ENCODE measurements at regions not wholly inside any gene's neighbourhood (a gene's known extent, or its start where the extent isn't known, plus 50 kb on each side); places are given as distances from the start of the nearest gene placed in this dataset.

- H3K27ac ChIP-seq = no peak overlapping the region
- no peaks in the 10 kb centered on the region for H3K27me3 ChIP-seq (replicated peaks; ENCODE audit: insufficient read depth)
- H3K4me1 ChIP-seq (replicated peaks) = no peaks in the 10 kb centered on the region
- intact Hi-C loops (cut with DNase I) = no loop called here
- H3K4me3 ChIP-seq = no peak overlapping the region
- no peaks in the 10 kb centered on the region for H3K9me3 ChIP-seq
- WGBS = 88% methylated on average over 9 of the region's 9 CpGs
- no peaks in the 10 kb centered on the region for H3K36me3 ChIP-seq
- no peak for DNase-seq (ENCODE audit: low spot score)
- TF ChIP-seq CTCF (IDR thresholded peaks at IDR 0.05) (no peak), POLR2A (IDR thresholded peaks at IDR 0.05) (no peak), POLR2AphosphoS5 (IDR thresholded peaks at IDR 0.05) (no peak)
These were observed 67.5 kb upstream of the IGFBP3 start for GRCh38 chr7:45988405-45989057.

DNA sequence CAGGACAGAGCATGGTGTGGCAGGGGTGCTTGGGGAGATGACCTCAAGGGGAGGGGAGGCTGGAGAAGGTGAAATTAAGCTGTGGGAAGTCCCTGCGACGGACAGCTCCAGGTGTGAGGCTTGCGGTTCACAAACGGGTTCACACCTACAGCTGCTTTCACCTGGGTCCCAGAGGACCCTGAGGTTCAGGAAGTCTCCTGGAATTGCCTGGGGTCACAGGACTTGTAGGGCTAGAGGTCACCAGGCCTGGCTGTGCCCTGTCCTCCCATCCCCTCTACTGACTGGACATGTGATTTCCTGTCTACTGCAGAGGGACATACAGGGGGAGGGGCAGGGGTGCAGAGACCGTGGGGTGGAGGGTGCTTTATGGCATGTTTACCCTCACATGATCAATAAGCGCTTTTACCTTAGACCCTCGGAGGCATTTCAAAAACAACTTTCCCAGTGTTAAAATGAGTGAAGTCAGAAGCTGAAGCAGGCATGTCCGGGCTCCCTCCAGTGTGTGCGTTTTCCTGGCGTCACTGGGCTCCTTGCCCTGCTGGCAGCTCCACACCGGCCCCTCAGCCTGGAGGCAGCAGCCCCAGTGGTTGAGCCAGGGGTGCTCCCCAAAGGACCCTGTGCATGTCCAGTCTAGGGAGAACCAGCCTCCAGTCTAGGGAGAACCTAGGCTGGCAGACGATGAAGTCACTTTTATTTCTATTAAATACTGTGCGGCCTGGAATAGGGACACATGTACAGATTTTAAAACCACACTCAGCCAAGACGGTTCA is 66.6 kb upstream of the IGFBP3 start:
- Histone ChIP-seq H3K36me3 (no peaks in the 10 kb centered on the region), H3K4me3 (no peak overlapping the region), H3K4me1 (replicated peaks) (no peaks in the 10 kb centered on the region), H3K27me3 (replicated peaks; ENCODE audit: insufficient read depth) (no peaks in the 10 kb centered on the region), H3K27ac (no peak overlapping the region), H3K9me3 (no peaks in the 10 kb centered on the region)
- no peak for TF ChIP-seq POLR2A (IDR thresholded peaks at IDR 0.05)
- TF ChIP-seq CTCF (IDR thresholded peaks at IDR 0.05) = no peak
- TF ChIP-seq POLR2AphosphoS5 (IDR thresholded peaks at IDR 0.05) = no peak
- intact Hi-C loops (cut with DNase I) = no loop called here
- 55% methylated on average over 14 of the region's 14 CpGs for WGBS
- no peak for DNase-seq (ENCODE audit: low spot score)

- no peak for DNase-seq (ENCODE audit: low spot score)
- TF ChIP-seq CTCF (IDR thresholded peaks at IDR 0.05) = no peak
- TF ChIP-seq POLR2A (IDR thresholded peaks at IDR 0.05) = no peak
- TF ChIP-seq POLR2AphosphoS5 (IDR thresholded peaks at IDR 0.05) = no peak
These were observed 65.6 kb upstream of the IGFBP3 start for GRCh38 chr7:45986355-45987298.

GRCh38 chr7:45985902-45986301 is 64.8 kb upstream of the IGFBP3 start:
- Histone ChIP-seq H3K27ac (no peak overlapping the region), H3K4me3 (no peak overlapping the region), H3K4me1 (replicated peaks) (no peaks in the 10 kb centered on the region), H3K27me3 (replicated peaks; ENCODE audit: insufficient read depth) (no peaks in the 10 kb centered on the region), H3K9me3 (no peaks in the 10 kb centered on the region), H3K36me3 (no peaks in the 10 kb centered on the region)
- DNase-seq (ENCODE audit: low spot score) = no peak
- intact Hi-C loops (cut with DNase I) = no loop called here
- no peak for TF ChIP-seq CTCF (IDR thresholded peaks at IDR 0.05)
- no peak for TF ChIP-seq POLR2AphosphoS5 (IDR thresholded peaks at IDR 0.05)
- no peak for TF ChIP-seq POLR2A (IDR thresholded peaks at IDR 0.05)
- 77% methylated on average over 4 of the region's 4 CpGs for WGBS

More at GRCh38 chr7:45986355-45987298, 65.6 kb upstream of the IGFBP3 start:
- Histone ChIP-seq H3K4me3 (no peak overlapping the region), H3K9me3 (no peaks in the 10 kb centered on the region), H3K36me3 (no peaks in the 10 kb centered on the region), H3K4me1 (replicated peaks) (no peaks in the 10 kb centered on the region), H3K27me3 (replicated peaks; ENCODE audit: insufficient read depth) (no peaks in the 10 kb centered on the region), H3K27ac (no peak overlapping the region)
- intact Hi-C loops (cut with DNase I) = no loop called here
- 92% methylated on average over 17 of the region's 17 CpGs for WGBS
